PFSK-1 (cell line): ENCODE measurements at regions not wholly inside any gene's neighbourhood (a gene's known extent, or its start where the extent isn't known, plus 50 kb on each side); places are given as distances from the start of the nearest gene placed in this dataset.

Source experiments
- POLR2AphosphoS5 ChIP-seq: IDR thresholded peaks from 2 replicates; pipeline ENCODE4 v1.6.1; 2012; ENCODE audit warnings: low read depth, mild to moderate bottlenecking, control low read depth, low read length, moderate library complexity
- REST ChIP-seq, 2 experiments: IDR thresholded peaks; 2 replicates each; pipeline versions ENCODE4 v1.6.1 to v1.8.0; 2011 to 2012; ENCODE audit warnings: low read depth in 2 of 2, low read length in 2 of 2, control low read depth in 1 of 2, inconsistent platforms in 1 of 2, mild to moderate bottlenecking in 1 of 2, moderate library complexity in 1 of 2; ENCODE audit not compliant: insufficient read depth in 1 of 2
- TAF1 ChIP-seq: IDR thresholded peaks from 2 replicates; pipeline ENCODE4 v1.6.1; 2012; ENCODE audit warnings: low read length, control low read depth, borderline replicate concordance; ENCODE audit not compliant: insufficient read depth

DNA sequence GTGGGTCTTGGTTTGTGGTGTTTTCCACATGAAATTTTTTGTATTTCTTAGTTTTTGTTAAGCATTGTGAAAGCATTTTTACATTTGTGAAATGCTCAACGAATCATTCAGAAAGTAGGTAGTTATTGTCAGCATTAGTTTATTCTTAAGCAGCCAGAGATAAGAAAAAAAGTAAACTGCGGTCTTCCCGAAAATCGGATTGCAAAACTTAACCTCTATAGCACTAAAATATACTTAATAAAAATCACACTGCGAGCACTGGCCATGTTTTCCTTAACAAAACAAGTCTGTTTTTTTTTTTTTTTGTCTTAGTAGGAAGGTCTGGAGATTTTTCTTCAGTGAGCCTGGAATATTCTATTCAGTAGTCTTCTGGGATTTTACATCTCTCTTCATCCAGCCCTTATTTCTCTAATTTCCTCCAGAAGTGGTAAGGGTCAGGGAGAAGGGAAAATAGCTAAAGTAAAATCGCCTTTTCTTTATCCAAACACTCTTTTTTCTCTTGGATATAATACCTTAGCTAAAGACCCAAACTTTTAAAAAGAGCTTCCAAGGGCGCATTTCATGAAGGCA is 289.9 kb downstream of the DMAC1 start:
- TF ChIP-seq REST (IDR thresholded peaks at IDR 0.05; ENCODE audit: insufficient read depth in 1 of 2, low read depth in 2 of 2, low read length in 2 of 2), result no peak
- TF ChIP-seq POLR2AphosphoS5, result no peak
- TF ChIP-seq TAF1, result no peak
